ENCODE measurements at regions not wholly inside any gene's neighbourhood (a gene's known extent, or its start where the extent isn't known, plus 50 kb on each side); places are given as distances from the start of the nearest gene placed in this dataset.
"Not testable (repeated sequence)": the region's sequence is repeated elsewhere in the genome, so short reads cannot be mapped to it uniquely, and the experiment has no call there.

DNA sequence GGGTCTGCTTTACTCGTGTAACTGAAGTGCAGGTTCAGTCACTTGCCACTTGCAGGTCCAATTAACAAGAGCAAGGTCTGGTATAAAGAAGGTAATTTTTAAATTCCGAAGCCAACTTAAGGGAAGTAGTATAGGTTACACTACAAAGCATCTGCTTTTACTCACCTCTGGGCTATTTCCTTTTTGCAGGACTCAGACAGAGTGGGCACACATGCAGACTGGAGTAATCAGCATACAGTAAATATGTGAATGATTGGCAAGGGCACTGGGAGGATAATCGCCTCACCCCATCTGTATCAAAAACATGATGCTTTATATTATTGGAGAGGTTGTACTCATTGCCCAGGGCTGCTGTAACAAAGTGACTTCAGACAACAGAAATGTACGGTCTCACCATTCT is 160.1 kb upstream of the CDH5 start:
- DNase-seq (ENCODE audit: low read depth) = no peak

GRCh38 chr16:66205287-66206231 is 160.9 kb upstream of the CDH5 start:
- DNase-seq (ENCODE audit: low read depth) = no peak

GRCh38 chr16:66204756-66205155 is 161.7 kb upstream of the CDH5 start:
- DNase-seq (ENCODE audit: low read depth) = no peak

DNA sequence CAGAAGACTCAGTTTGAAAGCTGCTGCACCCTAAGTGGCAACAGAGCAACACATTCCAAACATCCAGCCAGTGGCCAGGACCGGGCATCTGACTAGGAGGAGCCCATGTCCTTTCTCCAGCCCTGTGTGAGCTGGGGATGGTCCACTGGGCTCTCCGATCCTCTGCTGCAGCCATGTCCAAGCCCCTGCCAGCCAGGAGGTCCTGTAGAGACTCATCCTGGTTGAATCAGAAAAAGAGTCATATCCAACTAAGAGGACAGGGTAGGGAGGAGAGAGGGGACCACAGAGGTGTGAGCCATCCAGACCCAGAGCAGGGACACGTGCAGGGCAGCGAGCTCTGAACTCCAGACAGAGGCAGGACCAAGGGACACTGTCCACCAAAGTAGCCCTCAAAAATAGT is 163.0 kb upstream of the CDH5 start:
- DNase-seq (ENCODE audit: low read depth) = no peak

- no peak for DNase-seq (ENCODE audit: low read depth)
These were observed 167.3 kb upstream of the CDH5 start for GRCh38 chr16:66199189-66199588.

GRCh38 chr16:66198641-66199040 is 167.8 kb upstream of the CDH5 start:
- DNase-seq (ENCODE audit: low read depth) = no peak

DNA sequence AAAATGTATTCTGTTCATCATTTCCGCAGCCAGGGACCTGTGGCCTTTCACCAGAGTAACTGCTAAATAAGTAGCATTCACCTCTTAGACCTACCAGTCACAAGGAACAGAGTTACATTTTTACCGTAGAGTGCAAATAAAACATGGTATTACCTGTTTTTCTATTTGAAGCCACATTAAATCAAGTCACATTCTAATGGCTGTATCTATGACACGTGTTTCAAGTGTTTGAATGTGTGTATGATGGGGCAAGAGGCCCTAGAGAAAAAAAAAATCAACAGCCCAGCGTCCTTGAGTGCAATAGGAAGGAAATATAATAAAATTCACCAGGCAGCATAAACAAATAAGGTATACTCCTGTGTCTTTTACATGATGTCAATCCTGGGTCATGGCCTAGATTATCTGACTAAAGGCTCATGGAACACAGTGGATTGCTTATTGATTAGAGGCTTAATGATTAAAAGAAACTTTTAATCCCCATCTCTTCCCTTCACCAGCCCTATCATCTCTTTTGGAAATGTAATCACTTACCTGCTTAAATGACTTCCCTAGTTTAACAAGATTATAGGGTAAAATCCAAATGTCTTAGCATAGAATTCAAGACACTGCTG is 168.7 kb upstream of the CDH5 start:
- DNase-seq (ENCODE audit: low read depth) = no peak

- no peak for DNase-seq (ENCODE audit: low read depth)
These were observed 169.7 kb upstream of the CDH5 start for GRCh38 chr16:66196770-66197169.

DNA sequence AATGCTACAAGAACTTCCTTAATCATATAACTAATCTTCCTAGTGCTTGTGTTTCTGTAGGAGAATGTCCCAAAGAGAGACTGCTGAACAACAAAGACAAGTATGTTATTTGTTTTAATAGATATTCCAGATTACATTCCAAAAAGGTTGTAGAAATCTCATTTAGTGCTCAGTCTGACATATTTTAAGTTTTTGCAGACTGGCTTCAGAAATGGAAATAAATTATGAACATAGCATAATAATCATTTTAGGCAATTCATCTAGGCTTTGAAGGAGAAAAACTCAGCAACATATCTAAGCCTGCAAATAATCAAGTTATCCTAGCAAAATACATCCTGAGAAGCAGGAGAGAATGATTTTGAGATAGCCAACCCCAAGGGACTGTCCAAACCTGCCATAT is 171.6 kb upstream of the CDH5 start:
- no peak for DNase-seq (ENCODE audit: low read depth)

DNA sequence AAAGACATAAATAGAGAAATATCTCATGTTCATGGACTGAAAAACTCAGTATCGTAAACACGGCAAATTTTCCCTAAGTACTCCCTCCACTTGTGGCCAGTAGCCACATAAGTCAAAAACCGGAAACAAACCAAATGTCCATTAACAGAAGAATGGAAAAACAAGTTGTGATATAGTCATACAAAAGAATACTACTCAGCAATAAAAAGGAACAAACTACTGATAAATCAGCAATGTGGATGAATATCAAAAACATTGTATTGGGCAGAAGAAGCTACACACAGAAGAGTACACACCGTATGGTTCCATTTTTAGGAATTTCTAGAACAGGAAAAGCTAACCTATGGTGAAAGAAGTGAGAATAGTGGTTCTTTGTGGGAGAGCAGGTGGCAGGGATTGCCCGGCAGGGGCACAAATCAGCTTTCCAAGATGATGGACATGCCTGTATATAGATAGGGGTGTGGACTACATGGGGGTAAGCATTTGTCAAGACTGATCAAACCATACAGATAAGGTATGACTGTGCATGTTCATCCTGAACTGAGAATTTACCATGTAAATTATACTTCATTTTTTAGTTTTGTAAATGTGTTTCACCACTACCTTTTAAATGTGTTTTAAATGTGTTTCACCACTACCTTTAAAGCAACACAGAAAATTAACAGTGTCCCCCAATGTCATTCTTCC is 172.8 kb upstream of the CDH5 start:
- DNase-seq (ENCODE audit: low read depth) = no peak

- DNase-seq (ENCODE audit: low read depth) = no peak
These were observed 176.1 kb upstream of the CDH5 start for GRCh38 chr16:66190411-66190810.

- no peak for DNase-seq (ENCODE audit: low read depth)
These were observed 176.5 kb upstream of the CDH5 start for GRCh38 chr16:66189951-66190350.

- DNase-seq (ENCODE audit: low read depth) = no peak
These were observed 177.4 kb upstream of the CDH5 start for GRCh38 chr16:66188917-66189725.

- DNase-seq (ENCODE audit: low read depth) = no peak
These were observed 180.2 kb upstream of the CDH5 start for GRCh38 chr16:66186251-66186785.

GRCh38 chr16:66182592-66182991 is 183.9 kb upstream of the CDH5 start:
- DNase-seq (ENCODE audit: low read depth) = no peak

GRCh38 chr16:66176731-66177130 is 189.8 kb upstream of the CDH5 start:
- DNase-seq (ENCODE audit: low read depth) = no peak

GRCh38 chr16:66176111-66176510 is 190.4 kb upstream of the CDH5 start:
- DNase-seq (ENCODE audit: low read depth) = no peak

DNA sequence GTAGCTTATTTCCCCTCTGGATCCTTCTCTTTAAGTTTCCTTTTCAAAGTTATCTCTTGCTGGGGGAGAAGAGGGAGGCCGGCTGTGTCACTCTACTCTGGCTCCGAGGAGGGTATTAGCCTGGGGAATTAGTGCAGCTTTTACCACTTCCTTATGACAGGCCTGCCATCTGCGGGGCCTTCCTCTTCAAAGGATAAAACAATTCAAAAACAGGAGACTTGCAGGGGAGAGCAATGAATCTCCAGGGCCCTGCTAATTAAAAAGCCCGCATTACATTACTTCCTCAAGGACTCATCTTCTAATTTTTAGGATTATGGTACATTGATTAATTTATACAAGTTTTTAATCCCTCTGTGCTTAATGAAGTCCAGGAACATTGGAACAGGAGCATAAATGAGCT is 190.9 kb upstream of the CDH5 start:
- no peak for DNase-seq (ENCODE audit: low read depth)

DNA sequence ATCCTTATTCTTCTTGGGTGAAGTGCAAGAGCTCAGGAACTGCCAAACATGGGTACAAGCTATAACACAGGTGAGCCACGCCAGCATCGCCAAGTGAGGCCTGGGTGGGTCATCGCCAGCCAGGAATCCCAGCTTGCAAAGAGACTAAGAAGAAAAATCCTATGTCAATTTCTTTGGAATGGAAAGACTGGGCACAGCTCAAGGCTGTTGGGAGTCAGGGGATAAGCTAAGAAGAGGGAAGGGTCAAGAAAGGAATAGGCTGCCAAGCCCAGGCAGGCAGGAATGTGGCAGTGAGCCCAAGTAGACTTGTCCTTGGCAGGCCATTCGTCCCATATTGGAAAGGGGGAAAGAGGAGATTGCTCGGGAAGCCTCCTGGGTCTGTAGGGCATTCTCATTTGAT is 191.4 kb upstream of the CDH5 start:
- DNase-seq (ENCODE audit: low read depth) = no peak

DNA sequence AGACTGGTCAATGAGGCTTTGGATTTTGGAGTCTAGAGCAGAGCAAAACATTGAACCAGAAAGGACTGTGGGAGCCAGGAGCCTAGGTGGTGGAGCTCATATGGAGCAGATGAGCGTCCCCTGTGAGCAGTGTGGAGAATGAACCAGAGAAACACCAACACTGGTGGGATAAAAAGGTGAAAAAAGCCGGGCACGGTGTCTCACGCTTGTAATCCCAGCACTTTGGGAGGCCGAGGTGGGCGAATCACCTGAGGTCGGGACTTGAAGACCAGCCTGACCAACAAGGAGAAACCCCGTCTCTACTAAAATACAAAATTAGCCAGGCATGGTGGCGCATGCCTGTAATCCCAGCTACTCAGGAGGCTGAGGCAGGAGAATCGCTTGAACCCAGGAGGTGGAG is 192.7 kb upstream of the CDH5 start:
- DNase-seq (ENCODE audit: low read depth) = not testable (repeated sequence)

GRCh38 chr16:66173181-66173580 is 193.3 kb upstream of the CDH5 start:
- DNase-seq (ENCODE audit: low read depth) = not testable (repeated sequence)

GRCh38 chr16:66172463-66172862 is 194.0 kb upstream of the CDH5 start:
- DNase-seq (ENCODE audit: low read depth) = no peak
